Urinary bladder (tissue), 3 donors: ENCODE measurements at regions not wholly inside any gene's neighbourhood (a gene's known extent, or its start where the extent isn't known, plus 50 kb on each side); places are given as distances from the start of the nearest gene placed in this dataset.

ENCODE experiments used
- DNase-seq: peaks from one replicate; pipeline ENCODE4 v3.0.0-alpha.2; 2015; ENCODE audit errors: extremely low spot score
- H3K27ac ChIP-seq: one replicate; pipeline ENCODE4 v1.5.1; 2013; ENCODE audit warnings: low read depth, mild to moderate bottlenecking, moderate library complexity
- H3K36me3 ChIP-seq: one replicate; pipeline ENCODE4 v1.6.1; 2013; ENCODE audit warnings: mild to moderate bottlenecking, moderate library complexity; ENCODE audit not compliant: insufficient read depth
- H3K4me1 ChIP-seq: one replicate; pipeline ENCODE4 v1.6.1; 2013; ENCODE audit warnings: mild to moderate bottlenecking, moderate library complexity; ENCODE audit not compliant: insufficient read depth
- H3K4me3 ChIP-seq: one replicate; pipeline ENCODE4 v1.5.1; 2013; ENCODE audit warnings: low read depth, low read length
- WGBS: extraction: QIAGEN DNeasy Blood & Tissue Kit; methylation state at CpG from one replicate; pipeline ENCODE4 v1.1.7; 2013; 5-methylcytosine and 5-hydroxymethylcytosine counted together
- donor health status: healthy with polysubstance abuse.
- donor health status: healthy.

DNA sequence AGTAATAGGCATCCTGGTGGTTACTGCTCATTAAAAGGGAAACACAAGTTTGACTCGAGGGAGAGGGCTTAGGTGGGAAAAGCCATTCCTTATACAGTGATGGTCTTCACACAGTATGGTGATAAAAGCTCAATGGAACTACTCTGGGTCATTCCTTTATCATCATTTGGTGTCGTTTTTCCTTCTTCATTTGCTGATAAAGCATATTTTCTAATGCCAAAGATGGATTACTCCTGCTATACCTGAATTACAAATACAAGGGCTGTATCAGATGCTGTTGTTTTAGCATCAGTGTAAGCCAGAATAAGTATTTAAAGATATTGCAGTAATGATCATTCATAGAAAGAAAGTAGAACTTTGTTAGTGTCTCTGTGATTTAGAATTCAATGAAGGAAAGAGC is 563.7 kb downstream of the PLCL1 start:
- Histone ChIP-seq H3K36me3 (no peaks in the 10 kb centered on the region), H3K4me3 (no peak overlapping the region)
- 43% methylated on average over 2 of the region's 2 CpGs for WGBS

DNA sequence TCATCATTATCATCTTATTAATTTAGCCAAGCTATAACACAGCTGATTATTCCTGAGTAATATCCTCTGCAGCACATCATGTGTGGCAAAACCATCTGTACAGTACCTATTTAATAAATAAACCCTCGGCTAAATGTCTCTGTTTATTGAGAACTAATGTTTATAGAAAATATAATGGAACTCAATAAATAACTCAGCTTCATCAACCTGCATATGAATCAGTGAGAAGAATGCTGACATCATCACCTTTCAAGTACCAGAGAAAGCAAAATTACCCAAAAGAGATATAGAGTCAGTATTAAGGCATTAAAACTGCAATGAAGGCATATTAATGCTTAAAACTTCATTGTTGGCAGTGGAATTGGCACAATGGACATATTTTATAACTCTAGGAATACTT is 558.3 kb downstream of the PLCL1 start:
- Histone ChIP-seq H3K4me3 (no peak overlapping the region), H3K27ac (no peak overlapping the region), H3K4me1 (no peaks in the 10 kb centered on the region), H3K36me3 (no peaks in the 10 kb centered on the region)
- DNase-seq: no peak
- WGBS: 30% methylated on average over 1 of the region's 1 CpG

More for the DNA sequence above, 563.7 kb downstream of the PLCL1 start:
- no peaks in the 10 kb centered on the region for H3K4me1 ChIP-seq
- no peak for DNase-seq
- no peak overlapping the region for H3K27ac ChIP-seq

DNA sequence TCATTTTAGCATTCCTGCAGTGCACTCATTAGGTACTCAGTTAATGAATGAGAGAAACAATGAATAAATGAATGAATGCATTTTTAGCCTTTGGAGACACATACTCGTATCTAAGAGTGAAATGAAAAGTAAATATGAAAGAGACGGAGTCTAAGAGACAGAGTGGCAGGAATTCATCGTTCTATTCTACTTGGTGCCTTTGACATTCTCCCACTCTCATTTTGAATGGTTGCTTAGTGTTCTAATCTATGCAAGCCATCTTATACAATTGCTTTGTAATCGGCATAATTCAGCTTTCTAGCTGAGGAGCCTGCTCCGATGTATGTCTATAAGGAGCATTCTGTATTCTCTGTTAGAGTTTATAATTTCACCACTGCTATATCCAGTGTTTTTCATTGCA is 554.9 kb downstream of the PLCL1 start:
- 90% methylated on average over 5 of the region's 5 CpGs for WGBS
- Histone ChIP-seq H3K36me3 (no peaks in the 10 kb centered on the region), H3K4me3 (no peak overlapping the region), H3K4me1 (no peaks in the 10 kb centered on the region), H3K27ac (no peak overlapping the region)
- DNase-seq: no peak

DNA sequence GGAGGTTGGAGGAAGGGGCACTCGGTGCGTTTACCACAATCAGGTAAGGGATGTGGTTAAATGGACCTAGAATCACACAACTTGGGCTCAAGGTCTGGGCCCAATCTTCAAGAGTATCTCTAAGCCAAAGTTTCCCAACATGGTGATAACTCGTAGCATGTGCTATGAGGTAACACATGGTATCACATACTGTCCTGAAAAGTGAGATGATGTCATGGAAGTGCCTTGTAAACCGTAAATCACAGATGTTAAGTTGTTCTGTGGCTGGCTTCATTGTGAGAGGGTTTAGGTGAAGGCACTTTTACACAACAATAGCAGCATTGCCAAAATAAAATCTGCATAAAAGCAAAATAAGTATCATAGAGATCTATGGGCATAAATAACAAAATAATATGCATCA is 551.8 kb downstream of the PLCL1 start:
- H3K4me3 ChIP-seq: no peak overlapping the region
- H3K36me3 ChIP-seq: no peaks in the 10 kb centered on the region
- WGBS: 80% methylated on average over 4 of the region's 4 CpGs
- H3K27ac ChIP-seq: no peak overlapping the region
- no peaks in the 10 kb centered on the region for H3K4me1 ChIP-seq
- no peak for DNase-seq

DNA sequence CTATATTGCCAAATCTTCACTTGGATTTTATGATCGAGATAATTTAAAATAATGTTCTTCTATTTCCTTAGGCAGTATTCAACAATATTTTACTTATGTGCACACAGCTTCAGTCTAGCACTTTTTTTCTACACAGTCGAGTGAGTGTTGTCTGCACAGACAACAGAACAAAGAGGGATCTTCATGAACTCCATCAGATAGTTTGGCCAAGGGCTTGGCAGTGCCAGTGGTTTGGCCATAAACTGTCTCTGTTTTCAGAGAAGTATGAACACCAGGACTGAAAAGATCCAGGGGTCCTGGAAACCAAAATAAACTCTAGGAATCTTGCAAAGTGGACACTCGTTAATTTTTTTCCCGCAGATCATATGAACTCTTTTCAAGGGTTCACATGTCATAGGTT is 547.3 kb downstream of the PLCL1 start:
- H3K27ac ChIP-seq: no peak overlapping the region
- H3K36me3 ChIP-seq: no peaks in the 10 kb centered on the region
- H3K4me3 ChIP-seq: no peak overlapping the region
- DNase-seq: no peak
- 45% methylated on average over 4 of the region's 4 CpGs for WGBS
- H3K4me1 ChIP-seq: no peaks in the 10 kb centered on the region

DNA sequence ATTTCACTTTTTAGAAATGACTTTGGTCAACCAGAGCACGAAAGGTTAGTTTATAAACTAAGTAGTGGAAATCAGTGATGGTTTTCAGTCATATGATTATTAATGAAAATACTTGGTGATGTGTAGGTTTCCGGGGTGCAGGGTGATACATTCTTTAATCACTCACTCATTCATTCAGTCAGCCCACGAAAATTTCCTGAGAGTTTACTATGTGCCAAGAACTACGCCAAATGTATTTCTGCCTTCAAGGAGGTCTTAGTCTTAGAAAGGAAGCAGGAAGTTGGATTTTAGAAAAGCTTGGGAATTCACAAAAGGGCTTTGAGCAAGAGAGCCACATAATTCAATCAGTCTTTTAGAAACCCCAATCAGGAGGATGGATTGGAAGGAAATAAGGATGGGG is 543.6 kb downstream of the PLCL1 start:
- H3K36me3 ChIP-seq: no peaks in the 10 kb centered on the region
- no peaks in the 10 kb centered on the region for H3K4me1 ChIP-seq
- 83% methylated on average over 4 of the region's 4 CpGs for WGBS
- no peak for DNase-seq
- H3K27ac ChIP-seq: no peak overlapping the region
- no peak overlapping the region for H3K4me3 ChIP-seq

DNA sequence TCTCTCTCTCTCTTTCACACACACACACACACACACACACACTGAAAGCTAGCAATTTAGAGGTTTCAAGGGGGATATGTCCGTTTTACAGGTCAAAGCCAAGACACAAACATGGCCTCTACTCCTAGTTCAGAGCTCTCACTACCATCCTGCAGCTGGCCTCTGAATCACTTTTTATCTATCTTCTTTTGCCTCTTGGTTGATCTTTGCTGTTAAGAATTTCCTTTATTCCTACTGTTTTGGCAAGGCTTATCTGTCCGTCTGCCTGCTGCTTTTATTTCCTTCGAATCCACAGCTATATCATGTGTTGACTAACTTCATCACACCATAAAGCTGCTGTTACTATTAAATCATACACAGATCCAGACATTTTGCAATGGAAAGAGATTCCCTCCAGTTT is 543.0 kb downstream of the PLCL1 start:
- WGBS: 38% methylated on average over 3 of the region's 3 CpGs
- Histone ChIP-seq H3K27ac (no peak overlapping the region), H3K4me1 (no peaks in the 10 kb centered on the region)

DNA sequence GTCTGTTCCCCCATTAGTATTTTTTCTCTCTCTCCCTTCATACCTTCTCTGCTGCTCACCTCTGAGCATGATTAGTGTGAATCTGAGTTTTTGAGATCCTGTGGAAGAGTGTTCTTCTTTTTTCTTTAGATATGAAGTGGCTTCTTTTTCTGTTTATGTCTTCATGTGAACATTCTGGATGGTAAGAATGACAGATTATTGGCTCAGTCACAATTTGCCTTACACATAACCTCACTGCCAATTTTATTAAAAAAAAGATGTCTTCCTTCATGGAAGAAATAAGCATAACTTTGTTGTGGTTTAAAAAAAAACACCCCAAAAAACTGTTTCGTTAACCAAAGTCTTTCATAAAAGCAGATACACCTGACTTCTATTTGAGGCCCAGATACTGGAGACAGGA is 539.1 kb downstream of the PLCL1 start:
- H3K4me1 ChIP-seq: no peaks in the 10 kb centered on the region
- no peaks in the 10 kb centered on the region for H3K36me3 ChIP-seq
- H3K27ac ChIP-seq: no peak overlapping the region
- DNase-seq: no peak
- no peak overlapping the region for H3K4me3 ChIP-seq
- 91% methylated on average over 1 of the region's 1 CpG for WGBS

More for the DNA sequence above, 543.0 kb downstream of the PLCL1 start:
- DNase-seq: no peak
- H3K36me3 ChIP-seq: no peaks in the 10 kb centered on the region
- H3K4me3 ChIP-seq: no peak overlapping the region

DNA sequence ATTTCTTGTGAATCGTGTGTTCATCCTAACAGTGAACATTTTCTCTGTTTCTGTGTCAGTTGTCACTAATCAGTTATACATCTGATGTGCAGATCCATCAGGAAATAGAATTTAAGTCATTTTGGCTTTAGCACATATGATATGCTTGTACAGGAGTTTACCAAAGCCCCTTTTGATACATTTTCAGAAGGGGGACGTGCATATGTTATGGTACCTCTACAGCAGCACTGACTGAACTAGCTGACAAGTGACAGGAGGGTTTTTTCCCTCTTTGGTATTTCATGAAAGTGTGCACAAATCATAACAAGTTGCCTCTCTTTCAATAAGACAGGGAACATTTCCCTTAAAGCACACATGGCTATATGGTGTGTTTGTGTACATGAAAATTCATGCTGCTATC is 536.5 kb downstream of the PLCL1 start:
- no peak for DNase-seq
- Histone ChIP-seq H3K27ac (no peak overlapping the region), H3K4me1 (no peaks in the 10 kb centered on the region), H3K4me3 (no peak overlapping the region), H3K36me3 (no peaks in the 10 kb centered on the region)
- WGBS: 76% methylated on average over 2 of the region's 2 CpGs

DNA sequence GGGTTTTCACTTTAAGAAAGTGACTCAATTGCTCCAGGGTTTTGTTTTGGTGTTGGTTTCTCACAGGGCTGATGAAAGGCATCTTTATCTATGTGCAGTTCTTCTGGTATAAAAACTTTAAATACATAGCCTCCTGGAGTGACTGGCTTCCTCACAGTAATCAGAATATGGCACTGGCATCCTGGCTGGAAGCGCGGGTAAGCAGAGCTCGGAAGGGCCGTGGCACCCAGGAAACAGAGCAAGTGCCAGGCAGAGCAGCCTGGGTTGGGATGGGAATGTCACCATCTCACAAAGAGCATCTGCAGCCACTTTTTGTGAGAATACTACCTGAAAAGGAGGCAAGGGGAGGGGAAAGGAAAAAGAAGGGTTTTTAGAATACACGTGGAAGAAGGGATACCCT is 534.7 kb downstream of the PLCL1 start:
- H3K4me3 ChIP-seq: no peak overlapping the region
- H3K4me1 ChIP-seq: no peaks in the 10 kb centered on the region
- H3K27ac ChIP-seq: no peak overlapping the region
- H3K36me3 ChIP-seq: no peaks in the 10 kb centered on the region
- DNase-seq: no peak
- 88% methylated on average over 5 of the region's 5 CpGs for WGBS

DNA sequence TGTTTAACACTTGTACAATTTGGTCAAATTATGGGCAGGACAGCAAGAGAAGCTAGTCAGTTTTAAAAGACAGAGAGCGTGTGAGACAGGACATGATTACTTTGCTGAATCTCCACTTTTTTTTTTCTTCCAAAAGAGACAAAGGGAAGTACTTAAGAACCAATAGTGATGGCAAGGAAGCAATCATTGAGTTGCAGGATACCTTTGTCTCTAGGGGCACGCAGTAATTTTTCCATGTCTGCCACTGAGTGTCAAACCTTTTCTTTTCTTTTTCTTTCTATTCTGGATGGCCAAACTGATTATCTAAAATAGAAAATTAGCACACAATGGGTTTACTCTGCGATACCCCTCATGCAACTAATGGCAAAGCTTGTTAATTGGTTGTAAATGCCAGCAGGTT is 533.0 kb downstream of the PLCL1 start:
- H3K36me3 ChIP-seq: no peaks in the 10 kb centered on the region
- DNase-seq: no peak
- WGBS: 76% methylated on average over 3 of the region's 3 CpGs
- no peak overlapping the region for H3K4me3 ChIP-seq
- no peaks in the 10 kb centered on the region for H3K4me1 ChIP-seq
- H3K27ac ChIP-seq: no peak overlapping the region

DNA sequence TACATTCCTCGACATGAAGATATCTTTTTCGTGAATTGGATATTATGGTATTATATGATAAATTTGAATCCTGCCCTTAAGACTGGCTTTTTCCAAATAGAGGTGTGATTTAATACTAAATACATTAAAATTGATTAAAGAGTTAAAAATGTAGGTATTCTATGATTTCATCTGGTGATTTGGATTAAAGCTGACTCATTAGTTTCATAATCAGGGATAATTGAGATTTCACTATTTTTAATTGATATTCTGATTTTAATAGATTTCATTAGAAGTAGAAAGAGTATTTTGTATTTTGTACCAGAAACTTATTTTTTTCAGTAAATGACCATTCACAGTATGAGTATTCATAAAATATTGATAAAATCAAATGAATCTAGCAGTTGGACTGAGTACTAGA is 524.1 kb downstream of the PLCL1 start:
- 94% methylated on average over 2 of the region's 2 CpGs for WGBS
- no peaks in the 10 kb centered on the region for H3K36me3 ChIP-seq
- no peak overlapping the region for H3K4me3 ChIP-seq
- H3K4me1 ChIP-seq: no peaks in the 10 kb centered on the region
- no peak for DNase-seq
- H3K27ac ChIP-seq: no peak overlapping the region

DNA sequence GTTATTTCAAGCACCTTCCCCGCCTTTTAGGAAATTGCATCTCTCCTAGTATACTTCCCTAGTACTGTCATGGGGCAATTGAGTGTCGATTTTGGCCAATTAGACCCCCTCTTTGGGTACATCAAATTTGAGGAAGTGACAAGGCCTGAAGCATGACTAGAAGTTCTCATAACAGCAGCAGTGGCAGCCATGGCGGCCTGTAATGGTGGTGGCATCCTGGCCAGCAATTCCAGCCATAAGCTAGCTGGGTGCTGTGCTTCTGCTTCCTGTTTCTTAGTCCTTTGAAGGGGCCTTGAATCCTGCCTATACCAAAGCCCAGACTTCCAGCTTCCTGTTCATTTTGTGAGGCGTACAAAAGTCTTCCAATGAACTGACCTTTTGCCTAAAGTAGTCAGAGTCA is 523.1 kb downstream of the PLCL1 start:
- DNase-seq: no peak
- H3K4me1 ChIP-seq: no peaks in the 10 kb centered on the region
- H3K4me3 ChIP-seq: no peak overlapping the region
- H3K27ac ChIP-seq: no peak overlapping the region
- WGBS: 94% methylated on average over 4 of the region's 4 CpGs
- H3K36me3 ChIP-seq: no peaks in the 10 kb centered on the region

DNA sequence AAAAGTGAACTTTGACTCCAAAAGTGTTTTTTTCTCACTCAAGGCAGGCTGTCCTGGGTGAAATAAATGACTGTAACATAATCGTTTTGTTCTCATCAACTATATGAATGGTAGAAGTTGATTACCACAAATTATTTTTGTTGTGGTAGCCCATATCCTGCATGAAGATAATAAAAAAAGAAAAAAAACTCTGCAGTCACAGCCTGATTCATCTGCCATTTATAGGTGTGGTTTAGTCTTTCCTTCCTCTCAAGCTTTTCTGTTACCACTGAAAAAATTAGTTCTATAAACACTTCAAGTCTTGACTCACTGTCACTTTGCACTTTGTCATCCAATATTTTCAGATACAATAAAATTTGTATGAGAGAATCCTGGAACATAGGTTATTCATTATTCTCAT is 522.0 kb downstream of the PLCL1 start:
- 58% methylated on average over 1 of the region's 1 CpG for WGBS

DNA sequence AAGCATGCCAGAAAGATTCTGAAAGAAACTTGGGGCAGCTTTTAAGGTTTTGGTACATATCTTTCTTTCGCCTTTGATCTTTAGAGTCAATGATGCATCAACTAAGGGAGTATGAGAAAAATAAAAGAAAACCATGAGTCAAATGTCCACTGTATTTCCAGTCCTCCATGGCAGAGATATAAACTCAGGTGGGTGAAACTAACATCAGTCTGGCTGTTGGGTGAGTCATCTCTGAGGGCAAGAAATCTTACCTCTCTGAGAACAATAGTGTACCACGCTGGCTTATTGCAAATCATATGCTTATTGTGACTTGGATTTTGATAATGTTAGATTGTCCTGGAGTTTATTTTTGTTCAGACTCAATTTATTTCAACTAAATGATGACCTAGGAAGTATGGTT is 521.0 kb downstream of the PLCL1 start:
- no peak overlapping the region for H3K4me3 ChIP-seq
- WGBS: 91% methylated on average over 2 of the region's 2 CpGs
- H3K36me3 ChIP-seq: no peaks in the 10 kb centered on the region
- no peak overlapping the region for H3K27ac ChIP-seq
- no peak for DNase-seq
- H3K4me1 ChIP-seq: no peaks in the 10 kb centered on the region

More for the DNA sequence above, 522.0 kb downstream of the PLCL1 start:
- H3K36me3 ChIP-seq: no peaks in the 10 kb centered on the region
- no peak overlapping the region for H3K27ac ChIP-seq
- no peak for DNase-seq
- H3K4me3 ChIP-seq: no peak overlapping the region
- H3K4me1 ChIP-seq: no peaks in the 10 kb centered on the region
